Suppressor macrophage (primary cell): ENCODE measurements at regions not wholly inside any gene's neighbourhood (a gene's known extent, or its start where the extent isn't known, plus 50 kb on each side); places are given as distances from the start of the nearest gene placed in this dataset.

Experiments
- DNase-seq, 4 experiments: peaks; one replicate each; pipeline ENCODE4 v3.0.0-alpha.2; 2020 to 2022

DNA sequence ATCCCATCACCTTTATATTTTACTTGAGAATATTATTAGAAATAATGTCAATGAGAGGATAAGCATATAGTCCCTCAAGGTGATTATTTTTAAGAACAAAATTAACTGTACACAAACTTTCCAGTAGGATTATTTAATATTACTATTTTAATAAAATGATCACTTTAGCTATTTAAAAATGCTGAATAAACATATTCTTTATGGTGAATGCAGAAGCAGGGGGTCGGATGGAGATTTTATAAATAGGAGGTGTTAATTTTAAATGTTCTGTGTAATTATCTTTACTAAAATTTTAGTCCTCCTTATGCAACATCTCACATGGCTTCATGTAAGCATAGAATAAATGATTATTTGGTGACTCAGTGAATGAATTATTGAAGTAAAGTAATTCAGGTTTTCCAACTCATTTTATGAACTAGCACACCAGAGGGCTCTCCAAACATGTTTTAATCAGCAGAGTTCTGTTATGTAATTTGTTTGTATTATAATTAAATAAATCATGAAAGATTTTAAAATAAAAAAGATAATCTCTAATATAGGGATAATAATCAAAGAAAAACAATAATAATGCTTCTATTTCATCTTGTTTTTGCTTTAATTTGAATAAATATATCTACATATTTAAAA lies 1635.2 kb downstream of the EFNB2 start:
- DNase-seq = peak in 1 of 4 experiments; percentile 2

DNA sequence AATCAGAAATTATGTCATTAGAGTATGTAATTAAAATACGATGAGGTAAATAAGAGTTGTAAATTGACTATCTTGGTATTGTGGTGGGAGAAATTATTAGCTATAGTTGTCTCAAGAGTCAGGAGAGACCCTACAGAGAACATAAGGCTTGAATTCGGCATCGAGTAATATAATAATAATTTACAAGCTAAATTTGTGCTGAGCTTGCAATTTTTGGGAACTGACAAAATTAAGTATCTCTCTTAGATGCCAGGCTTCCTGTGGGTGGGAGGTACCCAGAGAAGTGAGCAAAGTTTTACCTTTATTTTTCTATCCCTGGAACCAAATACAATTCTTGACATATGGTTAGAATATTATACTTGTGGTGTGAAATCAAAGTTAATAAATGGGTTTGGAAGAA lies 1637.0 kb downstream of the EFNB2 start:
- no peak for DNase-seq

DNA sequence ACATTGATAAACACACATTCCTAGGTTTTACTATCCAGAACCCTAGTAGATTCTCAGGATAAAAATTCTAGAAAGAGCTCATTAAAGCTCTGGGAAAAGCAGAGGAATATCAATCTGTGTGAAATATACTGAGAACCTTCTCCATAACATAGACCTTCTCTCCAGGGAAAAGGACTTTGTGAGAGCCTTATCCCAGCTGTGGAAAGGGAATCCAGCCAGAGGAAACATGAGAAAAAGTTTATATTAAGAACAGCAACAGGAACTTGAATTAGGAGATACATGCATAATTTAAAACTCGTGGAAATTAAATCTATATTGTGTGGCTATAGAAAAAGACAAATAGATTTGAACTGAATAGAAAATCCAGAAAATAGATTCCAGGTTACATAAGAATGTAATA lies 1639.9 kb downstream of the EFNB2 start:
- no peak for DNase-seq

DNA sequence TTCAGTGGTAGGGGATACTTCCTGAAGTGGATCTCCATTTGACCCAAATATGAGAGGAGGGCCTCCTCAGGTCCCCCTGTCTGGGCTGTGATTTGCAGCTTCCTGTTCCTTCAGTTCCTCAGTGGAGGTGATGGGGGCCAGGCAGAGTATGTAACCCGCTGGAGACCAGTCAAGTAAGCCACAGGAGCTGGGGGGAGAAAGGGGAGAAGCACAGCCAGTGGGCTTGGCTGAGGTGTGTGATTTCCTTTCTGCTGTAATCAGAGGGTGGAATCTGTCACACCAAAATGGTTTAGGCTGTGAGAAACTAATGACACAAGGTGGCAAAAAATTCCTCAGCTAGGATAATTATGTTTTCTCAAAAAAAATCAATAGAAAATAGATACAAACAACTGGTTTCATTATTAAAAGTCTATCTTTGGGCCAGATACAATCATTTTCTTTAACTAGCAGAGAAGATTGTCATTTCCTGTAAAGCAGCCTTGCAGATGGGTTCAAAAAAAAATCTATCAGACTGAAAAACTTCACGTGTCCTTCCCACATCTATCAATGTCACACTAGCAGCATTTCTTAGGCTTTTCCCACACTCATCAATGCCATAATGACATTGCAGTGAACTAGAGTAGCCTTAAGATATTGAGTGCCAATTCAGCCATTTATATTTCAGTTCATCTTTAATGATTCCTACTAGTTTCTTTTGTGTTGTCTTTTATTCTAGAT lies 1660.3 kb downstream of the EFNB2 start:
- DNase-seq = no peak

DNA sequence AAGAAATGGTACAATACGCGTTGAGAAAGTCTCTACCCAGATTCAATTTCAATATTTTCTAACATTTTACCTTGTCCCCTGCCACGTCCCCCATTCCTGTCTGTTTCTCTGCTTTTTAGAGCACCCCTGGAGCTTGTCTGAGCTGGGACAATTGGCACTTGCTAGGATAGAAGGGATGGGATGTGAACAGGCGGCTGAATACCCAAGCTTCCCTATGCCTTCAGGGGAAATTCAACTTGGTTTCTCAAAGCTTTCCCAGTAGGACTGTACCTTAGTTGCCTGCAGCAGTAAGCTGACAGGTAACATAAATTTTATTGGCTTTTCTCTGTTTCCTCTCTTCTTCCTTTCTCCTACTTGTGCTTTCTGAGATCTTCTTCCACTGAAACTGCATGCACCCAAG lies 1663.3 kb downstream of the EFNB2 start:
- DNase-seq = no peak

DNA sequence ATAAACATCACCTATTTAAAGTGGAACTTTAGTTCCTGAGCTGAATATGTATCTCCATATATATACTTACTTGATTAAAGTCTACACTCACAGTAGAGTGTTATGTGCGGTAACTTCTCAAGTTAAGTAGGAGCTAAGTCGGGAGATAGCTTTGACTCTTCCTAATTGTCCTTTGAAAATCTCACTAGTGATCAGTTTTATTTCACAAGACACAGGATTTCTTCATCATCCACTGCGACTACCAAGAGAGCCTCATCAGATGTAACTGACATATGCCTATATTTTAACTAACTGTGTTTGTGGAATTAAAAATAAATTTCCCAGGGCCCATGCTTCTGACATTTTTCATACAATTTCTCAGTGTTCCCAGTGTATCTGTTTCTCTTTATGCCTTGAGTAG lies 1664.0 kb downstream of the EFNB2 start:
- no peak for DNase-seq

DNA sequence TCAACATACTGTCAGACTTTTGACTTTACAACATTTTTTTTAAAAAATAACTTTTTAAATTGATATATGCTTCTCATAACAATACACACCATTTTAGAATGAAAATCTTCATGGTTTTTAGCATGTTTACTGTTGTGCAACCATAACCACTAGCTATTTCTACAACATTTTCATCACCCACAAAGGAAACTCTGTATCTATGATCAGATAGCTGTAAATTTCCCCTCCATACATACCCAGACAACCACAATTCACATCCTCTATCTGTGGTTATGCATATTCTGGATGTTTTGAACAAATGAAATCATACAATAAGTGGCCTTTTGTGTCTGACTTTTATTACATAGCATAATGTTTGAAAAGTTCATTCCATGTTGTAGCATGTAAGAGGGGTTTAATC lies 1666.0 kb downstream of the EFNB2 start:
- no peak for DNase-seq

DNA sequence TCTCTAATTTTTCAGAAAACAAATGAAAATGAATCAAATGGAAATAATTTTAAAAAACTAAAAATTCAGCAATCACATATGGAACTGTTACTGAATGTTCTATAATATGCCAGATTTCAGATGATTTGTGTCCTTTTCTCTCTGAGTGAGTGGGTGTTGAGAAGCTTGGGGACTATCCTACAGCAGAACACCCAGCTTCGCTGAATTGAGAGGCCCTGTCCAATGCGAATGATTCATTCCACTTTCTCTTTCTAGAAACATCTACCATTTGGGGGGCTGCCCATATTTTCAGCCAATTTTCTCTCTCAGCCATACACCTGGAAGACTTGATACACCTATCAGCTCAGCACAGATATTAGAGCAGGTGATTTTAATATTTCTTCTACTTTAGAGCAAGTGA lies 1666.7 kb downstream of the EFNB2 start:
- no peak for DNase-seq

DNA sequence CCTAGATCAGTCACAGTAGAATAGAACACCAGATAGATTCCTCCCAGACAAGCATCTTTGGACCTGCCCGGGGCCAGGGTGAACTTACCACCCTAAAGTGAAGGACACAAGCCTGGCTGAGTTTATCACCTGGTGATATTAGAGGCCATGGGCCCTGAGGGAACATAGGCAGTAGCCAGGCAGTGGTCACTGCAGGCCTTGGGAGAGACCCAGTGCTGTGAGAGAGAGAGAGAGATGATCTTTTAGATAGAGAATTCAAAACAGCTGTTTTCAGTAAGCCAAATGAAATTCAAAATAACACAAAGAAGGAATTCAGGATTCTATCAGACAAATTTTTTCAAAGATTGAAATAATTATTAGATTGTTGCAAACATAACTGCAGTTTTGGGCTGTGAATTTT lies 1679.9 kb downstream of the EFNB2 start:
- no peak for DNase-seq

DNA sequence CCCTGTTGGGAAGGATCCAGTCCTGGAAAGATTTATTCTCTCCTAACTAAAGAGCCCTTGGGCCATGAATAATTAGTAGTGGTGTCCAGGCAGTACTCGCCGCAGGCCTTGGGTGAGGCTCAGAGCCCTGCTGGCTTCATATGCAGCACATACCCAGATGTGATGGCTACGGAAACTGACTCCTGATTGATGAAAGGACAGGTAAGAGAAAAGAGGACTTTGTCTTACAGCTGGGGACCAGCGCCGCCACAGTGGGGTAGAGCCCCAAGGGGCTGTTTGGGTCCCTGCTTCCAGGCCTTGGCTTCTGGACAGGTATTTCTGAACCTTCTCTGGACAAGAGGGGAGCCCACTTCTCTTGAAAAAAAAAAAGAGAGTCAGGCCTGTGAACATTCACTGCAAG lies 1680.8 kb downstream of the EFNB2 start:
- no peak for DNase-seq

DNA sequence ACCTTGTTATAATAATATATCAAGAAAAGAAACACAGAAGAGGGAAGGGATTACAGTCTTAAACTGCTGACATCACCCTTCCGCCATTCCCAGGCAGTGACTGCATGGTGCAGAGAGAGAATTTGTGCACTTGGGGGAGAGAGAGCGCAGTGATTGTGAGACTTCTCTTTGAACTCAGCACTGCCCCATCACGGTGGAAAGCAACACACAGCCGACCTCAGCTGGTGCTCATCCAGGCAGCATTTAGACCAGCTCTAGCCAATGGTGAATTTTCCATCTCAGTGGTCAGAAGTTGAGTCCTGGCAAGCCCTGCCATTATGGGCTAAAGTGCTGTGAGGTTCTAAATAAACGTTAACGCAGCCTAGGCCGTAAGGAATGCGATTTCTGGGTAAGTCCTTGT lies 1681.5 kb downstream of the EFNB2 start:
- no peak for DNase-seq

DNA sequence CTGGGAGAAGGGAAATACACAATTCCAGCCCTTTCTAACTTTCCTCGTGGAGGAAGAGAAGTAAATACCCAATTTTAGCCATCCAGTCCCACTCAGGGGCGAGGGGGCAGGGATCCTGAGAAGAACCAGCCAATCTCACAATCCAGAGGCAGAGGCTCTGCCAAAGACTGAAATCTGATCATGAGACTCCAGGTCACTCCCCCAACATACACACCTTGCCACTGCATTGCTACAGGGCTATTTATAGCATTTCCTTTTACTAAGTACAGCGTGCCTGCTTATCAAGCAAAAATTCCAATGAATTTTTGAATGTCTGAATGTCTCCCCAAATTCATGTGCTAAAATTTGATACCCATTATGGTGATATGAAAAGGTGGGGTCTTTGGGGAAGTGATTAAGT lies 1687.5 kb downstream of the EFNB2 start:
- DNase-seq = no peak

DNA sequence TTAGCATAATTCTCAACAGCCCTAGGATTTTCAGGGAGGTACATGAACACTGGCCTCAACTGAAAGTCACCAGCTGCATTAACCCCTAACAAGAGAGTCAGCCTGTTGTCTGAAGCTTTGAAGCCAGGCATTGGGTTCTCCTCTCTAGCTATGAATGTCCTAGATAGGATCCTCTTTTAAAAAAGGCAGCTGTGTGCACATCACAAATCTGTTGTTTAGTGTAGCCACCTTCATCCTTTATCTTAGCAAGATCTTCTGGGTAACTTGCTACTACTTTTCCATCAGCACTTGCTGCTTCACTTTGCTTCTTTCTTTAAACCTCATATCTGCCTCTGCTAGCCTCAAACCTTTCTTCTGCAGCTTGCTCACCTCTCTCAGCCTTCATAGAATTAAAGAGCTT lies 1692.1 kb downstream of the EFNB2 start:
- DNase-seq = no peak

DNA sequence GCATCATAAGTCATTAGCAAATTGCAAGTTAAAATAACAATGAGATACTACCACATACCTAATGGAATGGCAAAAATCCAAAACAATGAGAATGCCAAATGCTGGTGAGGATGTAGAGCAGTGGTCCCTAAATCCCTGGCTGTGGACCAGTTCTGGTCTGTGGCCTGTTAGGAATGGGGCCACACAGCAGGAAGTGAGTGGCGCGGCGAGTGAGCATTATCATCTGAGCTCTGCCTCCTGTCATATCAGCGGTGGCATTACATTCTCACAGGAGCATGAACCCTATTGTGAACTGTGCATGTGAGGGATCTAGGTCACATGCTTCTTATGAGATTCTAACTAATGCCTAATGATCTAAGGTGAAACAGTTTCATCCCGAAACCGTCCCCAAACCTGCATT lies 1694.4 kb downstream of the EFNB2 start:
- no peak for DNase-seq

DNA sequence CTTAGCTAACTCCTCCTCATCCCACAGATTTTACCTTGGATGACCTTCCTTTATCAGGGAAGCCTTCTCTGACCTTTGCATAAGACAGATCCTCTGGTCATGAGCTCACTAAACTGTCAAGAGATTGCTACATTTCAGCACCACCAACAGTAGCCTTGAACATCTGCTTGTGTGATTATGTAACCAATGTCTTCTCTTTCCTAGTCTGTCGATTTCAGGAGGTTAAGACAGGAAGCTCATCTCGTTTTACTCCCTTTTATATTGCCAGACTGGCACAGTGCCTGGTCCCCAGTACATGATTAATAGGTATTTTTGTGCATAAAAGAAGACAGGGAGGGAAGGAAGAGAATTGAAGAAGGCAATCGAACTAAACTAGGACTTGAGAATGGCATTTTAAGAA lies 1697.7 kb downstream of the EFNB2 start:
- DNase-seq = peak in 3 of 4 experiments; percentile 1 to 33 (median 29)

DNA sequence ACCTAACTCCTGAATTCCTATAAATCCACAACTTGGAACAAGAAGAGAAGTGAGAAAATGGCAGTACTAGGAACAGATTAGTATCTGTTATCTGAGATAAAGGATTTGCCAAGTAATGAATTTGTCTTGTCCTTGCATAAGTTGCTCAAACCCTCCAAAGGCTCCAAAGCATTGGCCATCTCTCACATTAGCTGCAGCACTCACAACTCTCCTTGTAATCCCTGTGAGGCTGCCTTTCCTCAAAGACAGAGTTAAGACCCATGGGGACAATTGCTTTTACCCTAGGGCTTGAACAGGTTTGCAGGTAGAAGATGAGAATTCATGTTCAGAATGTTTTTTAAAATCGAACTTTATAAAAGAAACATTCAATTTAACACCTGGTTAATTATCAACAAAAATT lies 1702.2 kb downstream of the EFNB2 start:
- DNase-seq = no peak

DNA sequence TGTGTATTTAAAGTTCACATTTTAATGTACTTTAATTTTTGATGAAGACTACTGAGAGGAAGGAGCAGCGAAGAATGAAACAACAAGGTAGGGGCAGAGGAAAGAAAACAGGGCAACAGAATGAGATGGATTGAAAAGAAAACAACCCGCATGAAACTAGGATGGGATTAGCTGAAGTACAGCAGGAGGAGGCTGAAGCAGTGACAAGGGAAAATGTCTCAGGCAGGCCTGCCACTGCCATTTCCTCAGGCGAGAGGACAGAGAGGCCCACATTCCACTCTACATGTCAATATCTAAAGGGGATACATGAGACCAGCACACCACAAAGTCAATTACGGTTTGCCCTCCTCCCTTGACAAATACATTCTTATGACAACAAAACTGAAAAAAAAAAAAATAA lies 1703.2 kb downstream of the EFNB2 start:
- DNase-seq = no peak

DNA sequence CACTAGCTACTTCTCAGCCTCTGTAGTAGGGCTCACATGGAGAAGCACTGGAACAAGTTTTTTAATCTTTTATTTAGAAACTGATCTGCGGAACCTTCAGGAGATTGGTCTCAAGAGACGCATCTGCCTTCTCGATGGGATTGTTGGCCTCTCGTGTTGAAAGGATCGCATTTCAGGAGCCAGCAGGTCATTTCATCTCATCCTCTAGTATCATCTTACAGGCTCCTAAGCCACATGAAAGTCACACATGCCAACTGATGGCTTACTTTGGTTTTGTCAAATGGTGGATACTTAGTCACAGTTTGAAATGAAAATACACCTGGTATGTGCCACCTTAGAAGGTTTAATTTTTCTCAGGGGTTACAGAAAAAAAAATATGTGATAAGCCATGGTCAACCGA lies 1703.6 kb downstream of the EFNB2 start:
- DNase-seq = no peak

DNA sequence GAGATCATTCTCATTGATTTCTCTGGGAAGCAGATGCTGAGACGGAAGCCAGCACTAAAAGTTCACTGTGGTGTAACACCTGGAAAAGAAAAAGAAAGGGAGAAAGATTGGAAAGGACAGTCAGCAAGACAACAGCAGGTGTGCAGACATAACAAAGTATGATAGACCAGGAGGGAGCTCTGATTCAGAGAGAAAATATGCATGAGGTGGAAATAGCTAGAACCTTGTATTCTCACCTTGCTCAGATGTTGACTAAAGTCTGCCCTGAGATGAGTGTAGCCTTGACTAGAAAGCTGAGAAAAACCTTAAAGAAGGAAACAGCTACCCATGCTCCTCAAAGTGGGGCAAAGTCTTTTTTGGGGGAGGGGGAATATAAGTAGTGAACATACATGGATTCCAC lies 1711.8 kb downstream of the EFNB2 start:
- DNase-seq = no peak

DNA sequence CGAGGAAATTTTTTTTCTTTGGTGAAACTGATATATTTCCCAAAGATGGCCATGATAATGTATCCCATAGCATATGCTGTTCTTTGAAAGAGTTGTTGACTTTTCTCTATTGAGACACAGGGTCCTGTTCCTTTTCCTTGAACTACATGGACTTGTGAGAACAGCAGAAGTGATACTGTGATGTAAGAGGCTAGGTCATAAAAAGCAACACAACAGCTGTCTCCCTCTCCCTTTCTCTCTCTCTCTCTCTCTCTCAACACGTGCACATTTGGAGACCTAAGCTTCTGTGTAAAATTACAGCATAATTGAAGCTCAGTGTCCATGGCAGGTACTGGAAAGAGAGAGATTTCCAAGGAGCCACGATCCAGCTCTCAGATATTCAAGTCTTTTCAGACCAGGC lies 1712.4 kb downstream of the EFNB2 start:
- DNase-seq = no peak

DNA sequence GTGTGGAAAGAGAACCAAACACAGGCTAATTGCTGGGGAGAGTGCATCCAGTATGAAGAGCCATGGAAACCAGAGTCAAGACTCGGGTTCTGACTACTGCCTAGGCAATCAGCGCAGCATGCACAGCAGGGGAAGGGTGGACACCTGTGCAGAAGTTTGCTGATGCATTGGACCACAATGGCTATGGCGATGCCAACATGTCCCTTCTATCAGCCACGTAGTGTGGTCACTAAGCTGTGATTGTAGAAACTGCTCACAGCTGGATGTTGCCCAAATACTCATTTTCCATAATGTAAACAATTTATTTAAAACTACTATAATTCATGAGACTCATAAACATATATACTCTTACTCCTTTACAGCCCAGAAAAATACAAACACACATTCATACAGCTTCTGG lies 1718.2 kb downstream of the EFNB2 start:
- DNase-seq = no peak

DNA sequence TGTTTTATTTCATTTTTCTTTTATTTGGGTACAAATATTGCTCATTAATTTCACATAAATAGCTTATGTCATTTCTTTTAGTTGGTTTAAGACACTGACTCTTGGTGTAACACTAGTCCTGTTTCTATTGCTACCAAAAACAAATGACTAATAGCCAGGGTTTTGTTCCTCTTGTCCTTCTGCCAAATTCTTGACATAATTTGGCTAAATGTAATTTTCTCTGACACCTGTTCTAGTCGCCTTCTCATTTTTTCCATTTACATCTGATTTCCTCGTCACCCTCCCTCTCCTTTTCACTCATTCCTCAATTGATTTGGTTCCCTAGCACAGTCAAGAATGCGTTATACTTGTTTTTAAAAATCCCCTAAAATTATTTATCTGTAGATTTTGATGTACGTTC lies 1718.7 kb downstream of the EFNB2 start:
- no peak for DNase-seq

DNA sequence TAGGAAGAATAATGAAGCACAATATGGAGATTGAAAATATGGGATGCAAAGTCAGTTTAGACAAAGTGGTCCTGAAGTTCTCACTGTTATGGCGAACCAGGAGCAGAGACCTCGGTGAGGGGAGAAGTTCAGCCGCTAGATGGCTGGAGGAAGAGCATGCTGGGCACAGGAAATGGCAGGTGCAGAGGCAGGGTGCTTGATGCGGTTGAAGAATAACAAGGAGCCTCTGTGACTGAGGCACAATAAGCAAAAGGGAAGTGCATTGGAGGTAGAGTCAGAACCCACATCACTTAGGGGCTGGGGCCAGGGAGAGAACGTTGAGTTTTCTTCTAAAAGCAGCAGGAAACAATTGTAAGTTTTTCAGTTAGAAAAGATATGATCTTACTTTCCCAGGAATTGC lies 1725.2 kb downstream of the EFNB2 start:
- DNase-seq = no peak

DNA sequence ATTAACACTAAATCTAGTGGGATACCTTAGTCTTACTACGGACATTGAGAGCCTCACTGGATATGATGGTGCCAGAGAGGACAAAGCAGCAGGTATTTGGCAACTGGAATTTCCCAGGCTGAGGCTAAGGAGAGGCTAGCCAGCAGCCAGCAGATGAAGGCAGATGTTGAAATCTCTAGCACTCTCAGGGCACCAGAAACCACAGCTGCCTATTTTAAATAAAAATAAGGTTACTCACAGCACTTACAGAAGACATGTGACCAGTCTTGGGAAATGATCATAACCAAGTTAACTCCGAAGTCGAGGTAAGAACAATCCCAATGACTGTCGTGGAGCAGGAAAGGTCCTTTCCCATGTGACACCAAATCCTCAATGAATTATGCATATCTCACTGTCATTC lies 1726.0 kb downstream of the EFNB2 start:
- peak in 3 of 4 experiments; percentile 19 to 31 (median 30) for DNase-seq

DNA sequence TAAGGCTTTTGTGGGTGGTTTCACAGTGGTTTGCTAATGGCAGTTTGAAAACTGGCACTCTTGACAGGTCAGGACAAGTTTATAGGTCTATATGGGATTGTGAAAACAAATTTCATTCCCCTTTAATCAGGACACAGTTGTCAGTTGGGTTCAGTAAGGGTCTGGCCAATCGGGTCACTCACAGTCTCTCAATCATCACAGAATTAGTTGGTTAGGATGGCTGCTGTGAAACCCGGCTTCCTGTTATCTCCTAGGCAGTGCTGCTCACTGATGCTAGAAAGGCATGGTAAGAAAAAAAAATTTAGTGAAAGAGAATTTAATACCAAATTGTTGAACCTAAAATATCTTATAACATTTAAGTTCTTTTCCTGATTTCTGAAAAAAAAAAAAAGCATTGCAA lies 1730.1 kb downstream of the EFNB2 start:
- no peak for DNase-seq
